NCI-H1092 treated with DMSO at 0.1 percent for 48 hours (cell line): ENCODE measurements at regions not wholly inside any gene's neighbourhood (a gene's known extent, or its start where the extent isn't known, plus 50 kb on each side); places are given as distances from the start of the nearest gene placed in this dataset.

Source experiments
- DNase-seq: peaks from one replicate; lab custom pipeline; 2025; lab: John Stamatoyannopoulos, UW

GRCh38 chr17:71975331-71975801 lies 145.5 kb upstream of the SOX9 start:
- DNase-seq, result no peak

GRCh38 chr17:71976011-71976649 lies 144.7 kb upstream of the SOX9 start:
- no peak for DNase-seq

GRCh38 chr17:71978435-71978834 lies 142.4 kb upstream of the SOX9 start:
- no peak for DNase-seq

GRCh38 chr17:71980171-71980570 lies 140.6 kb upstream of the SOX9 start:
- DNase-seq, result no peak

- DNase-seq, result no peak
These were observed 137.0 kb upstream of the SOX9 start for GRCh38 chr17:71983828-71984227.

- no peak for DNase-seq
These were observed 135.4 kb upstream of the SOX9 start for GRCh38 chr17:71985111-71986039.

GRCh38 chr17:71986886-71987285 lies 133.9 kb upstream of the SOX9 start:
- no peak for DNase-seq

- no peak for DNase-seq
These were observed 133.2 kb upstream of the SOX9 start for GRCh38 chr17:71987634-71988033.

- DNase-seq, result no peak
These were observed 131.7 kb upstream of the SOX9 start for GRCh38 chr17:71989117-71989516.

GRCh38 chr17:71993363-71993762 lies 127.5 kb upstream of the SOX9 start:
- no peak for DNase-seq

GRCh38 chr17:71995590-71995989 lies 125.2 kb upstream of the SOX9 start:
- no peak for DNase-seq

GRCh38 chr17:72004011-72004427 lies 116.8 kb upstream of the SOX9 start:
- DNase-seq, result no peak

- DNase-seq, result no peak
These were observed 116.0 kb upstream of the SOX9 start for GRCh38 chr17:72004611-72005331.

- no peak for DNase-seq
These were observed 115.3 kb upstream of the SOX9 start for GRCh38 chr17:72005332-72006163.

- no peak for DNase-seq
These were observed 112.5 kb upstream of the SOX9 start for GRCh38 chr17:72008236-72008876.

- no peak for DNase-seq
These were observed 109.3 kb upstream of the SOX9 start for GRCh38 chr17:72011561-72011960.

GRCh38 chr17:72021417-72022041 lies 99.3 kb upstream of the SOX9 start:
- DNase-seq, result no peak

GRCh38 chr17:72022328-72023275 lies 98.2 kb upstream of the SOX9 start:
- DNase-seq, result no peak

- DNase-seq, result no peak
These were observed 96.4 kb upstream of the SOX9 start for GRCh38 chr17:72024457-72024856.

- DNase-seq, result no peak
These were observed 95.7 kb upstream of the SOX9 start for GRCh38 chr17:72025113-72025512.
